Esophagus (tissue), 2 donors: ENCODE measurements at regions not wholly inside any gene's neighbourhood (a gene's known extent, or its start where the extent isn't known, plus 50 kb on each side); places are given as distances from the start of the nearest gene placed in this dataset.
"Not testable (repeated sequence)": the region's sequence is repeated elsewhere in the genome, so short reads cannot be mapped to it uniquely, and the experiment has no call there.

Experiments
- H3K27ac ChIP-seq, 2 donors: one replicate each; pipeline ENCODE4 v1.5.1; 2013; ENCODE audit warnings: low read depth in 2 of 2, mild to moderate bottlenecking in 2 of 2, inconsistent platforms in 1 of 2, low read length in 1 of 2, moderate library complexity in 1 of 2
- H3K27me3 ChIP-seq, 2 donors: one replicate each; pipeline ENCODE4 v1.6.1; 2013; ENCODE audit warnings: low read length in 2 of 2, control low read depth in 1 of 2, mild to moderate bottlenecking in 1 of 2; ENCODE audit not compliant: insufficient read depth in 2 of 2, control insufficient read depth in 1 of 2
- H3K36me3 ChIP-seq, 2 donors: one replicate each; pipeline ENCODE4 v1.6.1; 2013; ENCODE audit warnings: low read length in 1 of 2; ENCODE audit not compliant: control insufficient read depth in 2 of 2, insufficient read depth in 2 of 2
- H3K4me1 ChIP-seq, 2 donors: one replicate each; pipeline ENCODE4 v1.6.1; 2013; ENCODE audit warnings: low read length in 1 of 2; ENCODE audit not compliant: control insufficient read depth in 2 of 2, insufficient read depth in 2 of 2
- H3K4me3 ChIP-seq, 2 donors: one replicate each; pipeline ENCODE4 v1.5.1; 2013; ENCODE audit warnings: low read length in 2 of 2, mild to moderate bottlenecking in 2 of 2, low read depth in 1 of 2, moderate library complexity in 1 of 2
- H3K9me3 ChIP-seq, 2 donors: one replicate each; pipeline ENCODE4 v1.6.1; 2013; ENCODE audit warnings: mild to moderate bottlenecking in 2 of 2, low read depth in 1 of 2, low read length in 1 of 2, moderate library complexity in 1 of 2; ENCODE audit not compliant: control insufficient read depth in 2 of 2, insufficient read depth in 1 of 2
- WGBS, 2 donors: extraction: QIAGEN DNeasy Blood & Tissue Kit; methylation state at CpG; one replicate each; pipeline ENCODE4 v1.1.7; 2013; 5-methylcytosine and 5-hydroxymethylcytosine counted together
- donor health status: healthy with polysubstance abuse.
- donor health status: Bipolar disorder and iron deficiency.

DNA sequence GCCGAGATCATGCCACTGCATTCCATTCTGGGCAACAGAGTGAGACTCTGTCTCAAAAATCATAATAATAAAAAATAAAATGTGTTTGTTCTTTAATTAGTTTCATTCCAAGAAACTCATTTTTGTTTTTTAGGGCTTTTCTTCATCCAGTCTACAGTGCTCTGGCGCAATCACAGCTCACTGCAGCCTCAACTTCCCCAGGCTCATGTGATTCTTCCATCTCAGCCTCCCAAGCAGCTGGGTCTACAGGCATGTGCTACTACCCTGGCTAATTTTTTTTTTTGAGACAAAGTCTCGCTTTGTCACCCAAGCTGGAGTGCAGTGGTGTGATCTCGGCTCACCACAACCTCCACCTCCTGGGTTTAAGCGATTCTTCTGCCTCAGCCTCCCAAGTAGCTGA lies 143.6 kb upstream of the JARID2 start:
- WGBS, 2 donors, result 94 to 96% methylated on average over 5 of the region's 5 CpGs
- Histone ChIP-seq H3K27me3 (no peaks in the 10 kb centered on the region), H3K9me3 (no peaks in the 10 kb centered on the region), H3K4me1 (no peaks in the 10 kb centered on the region), H3K27ac (no peak overlapping the region), H3K4me3 (no peak overlapping the region), H3K36me3 (no peaks in the 10 kb centered on the region)

- Histone ChIP-seq H3K27ac (no peak overlapping the region), H3K9me3 (no peaks in the 10 kb centered on the region), H3K4me3 (no peak overlapping the region), H3K4me1 (no peaks in the 10 kb centered on the region), H3K36me3 (no peaks in the 10 kb centered on the region), H3K27me3 (no peaks in the 10 kb centered on the region)
- 73 to 82% methylated on average over 12 of the region's 12 CpGs for WGBS, 2 donors
These were observed 138.8 kb upstream of the JARID2 start for GRCh38 chr6:15106958-15107643.

GRCh38 chr6:15107644-15108382 lies 138.1 kb upstream of the JARID2 start:
- no peaks in the 10 kb centered on the region for H3K36me3 ChIP-seq
- H3K4me1 ChIP-seq, result no peaks in the 10 kb centered on the region
- H3K27ac ChIP-seq, result no peak overlapping the region
- H3K27me3 ChIP-seq, result no peaks in the 10 kb centered on the region
- H3K4me3 ChIP-seq, result no peak overlapping the region
- H3K9me3 ChIP-seq, result no peaks in the 10 kb centered on the region
- 91 to 94% methylated on average over 9 of the region's 9 CpGs for WGBS, 2 donors

- no peaks in the 10 kb centered on the region for H3K9me3 ChIP-seq
- WGBS, 2 donors, result 94 to 96% methylated on average over 2 of the region's 2 CpGs
- H3K27me3 ChIP-seq, result no peaks in the 10 kb centered on the region
- H3K4me1 ChIP-seq, result no peaks in the 10 kb centered on the region
- no peaks in the 10 kb centered on the region for H3K36me3 ChIP-seq
- no peak overlapping the region for H3K4me3 ChIP-seq
- H3K27ac ChIP-seq, result no peak overlapping the region
These were observed 137.5 kb upstream of the JARID2 start for GRCh38 chr6:15108383-15108715.

GRCh38 chr6:15109338-15110090 lies 136.4 kb upstream of the JARID2 start:
- Histone ChIP-seq H3K4me3 (no peak overlapping the region), H3K36me3 (no peaks in the 10 kb centered on the region), H3K27ac (no peak overlapping the region), H3K4me1 (no peaks in the 10 kb centered on the region), H3K9me3 (no peaks in the 10 kb centered on the region), H3K27me3 (no peaks in the 10 kb centered on the region)
- 88 to 91% methylated on average over 12 of the region's 12 CpGs for WGBS, 2 donors

- 31 to 41% methylated on average over 1 of the region's 1 CpG for WGBS, 2 donors
- H3K27me3 ChIP-seq, result no peaks in the 10 kb centered on the region
- H3K27ac ChIP-seq, result no peak overlapping the region
- H3K9me3 ChIP-seq, result no peaks in the 10 kb centered on the region
- H3K4me3 ChIP-seq, result no peak overlapping the region
- no peaks in the 10 kb centered on the region for H3K36me3 ChIP-seq
- H3K4me1 ChIP-seq, result no peaks in the 10 kb centered on the region
These were observed 135.0 kb upstream of the JARID2 start for GRCh38 chr6:15110726-15111354.

DNA sequence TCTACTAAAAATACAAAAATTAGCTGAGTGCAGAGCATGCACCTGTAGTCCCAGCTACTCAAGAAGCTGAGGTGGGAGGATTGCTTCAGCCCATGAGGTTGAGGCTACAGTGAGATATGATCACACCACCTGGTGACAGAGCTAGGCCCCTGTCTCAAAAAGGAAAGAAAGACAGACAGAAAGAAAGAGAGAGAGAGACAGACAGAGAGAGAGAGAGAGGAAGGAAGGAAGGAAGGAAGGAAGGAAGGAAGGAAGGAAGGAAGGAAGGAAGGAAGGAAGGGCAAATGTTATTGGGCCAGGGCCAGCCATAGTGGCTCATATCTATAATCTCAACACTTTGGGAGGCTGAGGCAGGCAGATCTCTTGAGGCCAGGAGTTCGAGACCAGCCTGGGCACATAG lies 134.3 kb upstream of the JARID2 start:
- not testable (repeated sequence) for H3K4me3 ChIP-seq, H3K36me3 ChIP-seq, H3K27me3 ChIP-seq, H3K4me1 ChIP-seq, H3K9me3 ChIP-seq, H3K27ac ChIP-seq
- 83% methylated on average over 1 of the region's 1 CpG for WGBS, 2 donors

- H3K9me3 ChIP-seq, result no peaks in the 10 kb centered on the region
- H3K36me3 ChIP-seq, result no peaks in the 10 kb centered on the region
- no peaks in the 10 kb centered on the region for H3K27me3 ChIP-seq
- no peak overlapping the region for H3K27ac ChIP-seq
- WGBS, 2 donors, result 67 to 71% methylated on average over 1 of the region's 1 CpG
- H3K4me1 ChIP-seq, result no peaks in the 10 kb centered on the region
- no peak overlapping the region for H3K4me3 ChIP-seq
These were observed 132.3 kb upstream of the JARID2 start for GRCh38 chr6:15113587-15113986.

DNA sequence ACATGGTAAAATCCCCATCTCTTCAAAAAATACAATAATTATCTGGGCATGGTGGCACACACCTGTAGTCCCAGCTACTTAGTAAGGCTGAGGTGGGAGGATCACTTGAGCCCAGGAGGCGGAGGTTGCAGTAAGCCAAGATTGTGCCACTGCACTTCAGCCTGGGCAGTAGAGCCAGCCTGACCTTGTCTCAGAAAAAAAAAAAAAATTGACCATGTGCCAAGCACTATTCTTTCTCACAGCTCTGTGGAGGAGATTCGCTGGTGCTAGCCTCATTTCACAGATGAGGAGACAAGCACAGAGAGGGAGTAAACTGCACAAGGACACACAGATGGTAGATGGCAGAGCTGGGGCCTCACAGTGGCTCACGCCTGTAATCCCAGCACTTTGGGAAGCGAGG lies 131.8 kb upstream of the JARID2 start:
- WGBS, 2 donors, result 82 to 83% methylated on average over 4 of the region's 4 CpGs
- H3K27ac ChIP-seq, result no peak overlapping the region
- H3K36me3 ChIP-seq, result no peaks in the 10 kb centered on the region
- H3K27me3 ChIP-seq, result no peaks in the 10 kb centered on the region
- H3K9me3 ChIP-seq, result no peaks in the 10 kb centered on the region
- H3K4me1 ChIP-seq, result no peaks in the 10 kb centered on the region
- H3K4me3 ChIP-seq, result no peak overlapping the region
